Lung microvascular endothelial cell (primary cell): ENCODE measurements at regions not wholly inside any gene's neighbourhood (a gene's known extent, or its start where the extent isn't known, plus 50 kb on each side); places are given as distances from the start of the nearest gene placed in this dataset.
"Not testable (repeated sequence)": the region's sequence is repeated elsewhere in the genome, so short reads cannot be mapped to it uniquely, and the experiment has no call there.

Experiments used
- DNase-seq, 2 donors: peaks; one replicate each; pipeline versions ENCODE4 v3.0.0 to v3.0.0-alpha.2; 2010; ENCODE audit warnings: low read depth in 2 of 2

DNA sequence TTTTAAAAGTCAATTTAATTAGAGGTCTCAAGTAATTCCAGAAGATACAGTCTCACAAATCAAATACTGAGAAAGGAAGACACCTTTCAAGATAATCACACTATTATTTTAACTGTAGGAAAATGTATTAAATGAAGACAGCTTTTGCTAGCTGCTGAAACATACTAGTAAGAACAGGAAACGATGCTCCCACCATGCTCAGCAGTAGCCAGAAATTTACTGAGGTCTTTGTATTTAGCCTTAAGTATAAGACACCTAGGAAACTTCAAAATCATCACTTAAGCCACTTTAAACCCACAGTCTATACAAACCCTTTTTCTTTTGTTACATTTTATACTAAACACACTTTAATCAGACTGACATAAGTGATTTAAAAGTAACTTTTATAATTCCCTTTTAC, 72.7 kb upstream of the NPIPB12 start:
- not testable (repeated sequence) for DNase-seq

DNA sequence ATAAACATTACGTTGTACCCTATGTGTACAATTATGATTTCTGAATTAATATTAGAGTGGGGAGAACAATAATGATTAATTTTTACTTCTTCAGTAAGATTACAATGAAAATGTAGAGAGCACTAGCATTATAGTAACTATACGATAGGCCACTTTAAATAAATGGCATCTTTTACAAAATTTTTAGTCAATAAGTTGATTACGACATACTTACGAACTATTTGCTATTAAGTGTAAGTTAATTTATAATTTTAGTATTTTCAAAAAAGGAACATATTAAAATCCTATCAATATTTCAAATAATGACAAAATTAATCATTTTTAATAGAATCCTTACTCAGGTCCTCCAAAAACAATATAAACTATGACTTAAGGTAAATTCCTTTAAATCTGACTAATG, 75.6 kb upstream of the NPIPB12 start:
- DNase-seq, result not testable (repeated sequence)

DNA sequence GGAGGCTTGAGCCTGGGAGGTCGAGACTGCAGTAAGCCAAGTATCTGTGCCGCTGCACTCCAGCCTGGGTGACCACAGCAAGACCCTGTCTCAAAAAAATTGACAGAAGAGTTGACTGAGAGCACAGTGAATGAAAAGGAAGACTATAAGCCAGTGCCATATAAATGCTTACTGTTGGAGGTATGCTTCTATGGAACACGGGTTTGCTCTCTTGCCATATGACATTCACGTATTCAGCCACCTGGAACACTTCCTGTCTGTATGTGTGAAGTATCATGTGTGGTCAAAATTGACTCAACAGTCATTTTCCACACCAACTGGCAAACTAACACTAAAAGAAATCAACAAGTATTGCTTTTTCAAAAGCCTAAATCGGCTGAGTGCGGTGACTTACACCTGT, 71.1 kb upstream of the SPN start:
- not testable (repeated sequence) for DNase-seq

DNA sequence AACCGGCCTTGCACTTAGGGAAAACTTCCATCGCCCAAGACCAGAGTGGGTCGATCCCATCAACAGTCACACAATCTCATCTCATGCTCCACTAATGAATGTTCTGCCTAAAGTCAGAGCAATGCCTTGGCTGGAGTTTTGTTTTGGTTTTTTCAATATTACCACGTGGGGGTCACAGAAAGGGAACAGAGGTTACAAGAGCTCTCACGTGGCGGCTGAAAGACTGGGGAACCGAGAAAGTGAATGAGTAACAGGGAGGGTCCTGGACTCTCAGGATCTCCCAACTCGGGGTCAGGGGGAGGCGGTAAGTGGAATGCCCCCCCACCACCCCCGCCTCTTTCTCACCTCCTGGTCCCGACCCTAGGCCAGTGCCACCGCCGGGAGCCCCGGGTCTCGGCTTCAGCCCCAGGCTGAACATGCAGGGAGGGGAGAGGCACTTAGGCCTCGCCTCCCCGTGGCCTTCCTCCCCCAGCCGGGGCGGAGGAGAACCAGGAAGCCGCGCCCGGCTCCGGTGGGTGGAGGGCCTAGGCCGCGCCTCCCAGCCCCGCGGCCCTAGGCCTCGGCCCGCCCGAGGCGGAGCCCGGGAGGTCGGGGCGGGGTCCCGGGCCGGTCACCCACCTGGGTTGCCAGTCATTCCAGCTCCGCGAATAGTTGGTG, 68.7 kb upstream of the SPN start:
- not testable (repeated sequence) for DNase-seq

DNA sequence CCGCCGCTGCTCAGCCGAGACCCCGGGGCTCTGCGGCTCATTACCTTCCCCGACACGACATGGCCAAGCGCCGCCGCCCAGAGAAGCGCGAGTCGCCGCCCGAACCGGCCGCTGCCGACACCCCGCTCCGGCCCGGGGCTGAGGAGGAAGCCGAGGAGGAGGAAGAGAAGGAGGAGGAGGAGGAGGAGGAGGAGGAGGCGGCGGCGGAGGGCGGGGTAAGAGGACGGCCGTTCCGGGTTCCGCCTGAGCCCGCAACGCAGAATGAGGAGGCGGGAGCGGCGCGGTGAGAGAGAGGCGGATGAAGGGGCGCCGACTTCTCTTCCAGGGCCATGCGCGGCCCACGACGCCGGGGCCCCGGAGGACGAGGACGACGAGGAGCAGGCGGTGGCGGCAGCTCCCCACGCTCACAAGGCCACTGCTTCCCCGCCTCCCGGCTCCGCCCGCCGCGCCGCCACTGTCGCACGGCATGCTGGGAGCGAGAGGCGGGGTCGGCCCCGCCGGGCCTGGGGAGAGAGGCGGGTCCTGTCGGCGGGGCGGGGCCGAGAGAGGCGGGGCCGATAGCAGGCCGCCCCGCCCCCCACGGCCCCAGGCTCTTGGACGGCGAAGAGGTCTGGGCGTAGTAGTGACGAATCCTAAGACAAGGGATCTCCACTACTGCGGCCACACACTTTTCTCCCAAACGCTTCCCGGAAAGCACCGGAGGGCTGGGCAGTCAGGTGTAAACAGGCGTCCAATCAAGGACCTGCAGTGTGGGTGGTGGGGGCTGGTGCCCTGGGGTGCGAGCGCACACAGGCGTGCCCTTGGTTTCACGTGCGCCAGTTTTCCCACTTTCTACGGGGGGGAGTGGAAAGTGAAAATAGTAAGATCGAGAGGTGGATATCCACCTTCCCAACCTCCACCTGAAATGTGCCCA, 67.9 kb upstream of the SPN start:
- DNase-seq, result peak; percentile 87 to 90

DNA sequence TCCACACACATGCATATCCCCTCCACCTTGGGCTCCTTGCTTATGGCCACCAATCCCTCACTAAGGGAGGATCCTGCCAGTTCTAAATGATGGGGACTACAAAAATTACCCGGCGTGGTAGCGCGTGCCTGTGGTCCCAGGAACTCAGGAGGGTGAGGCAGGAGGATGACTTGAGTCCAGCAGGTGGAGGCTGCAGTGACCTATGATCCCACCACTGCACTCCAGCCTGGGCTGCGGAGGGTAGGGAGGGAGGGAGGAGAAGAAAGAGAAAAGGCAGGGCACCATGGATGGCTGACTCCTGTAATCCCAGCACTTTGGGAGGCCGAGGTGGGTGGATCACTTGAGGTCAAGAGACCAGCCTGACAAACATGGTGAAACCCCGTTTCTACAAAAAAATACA, 66.0 kb upstream of the SPN start:
- not testable (repeated sequence) for DNase-seq

DNA sequence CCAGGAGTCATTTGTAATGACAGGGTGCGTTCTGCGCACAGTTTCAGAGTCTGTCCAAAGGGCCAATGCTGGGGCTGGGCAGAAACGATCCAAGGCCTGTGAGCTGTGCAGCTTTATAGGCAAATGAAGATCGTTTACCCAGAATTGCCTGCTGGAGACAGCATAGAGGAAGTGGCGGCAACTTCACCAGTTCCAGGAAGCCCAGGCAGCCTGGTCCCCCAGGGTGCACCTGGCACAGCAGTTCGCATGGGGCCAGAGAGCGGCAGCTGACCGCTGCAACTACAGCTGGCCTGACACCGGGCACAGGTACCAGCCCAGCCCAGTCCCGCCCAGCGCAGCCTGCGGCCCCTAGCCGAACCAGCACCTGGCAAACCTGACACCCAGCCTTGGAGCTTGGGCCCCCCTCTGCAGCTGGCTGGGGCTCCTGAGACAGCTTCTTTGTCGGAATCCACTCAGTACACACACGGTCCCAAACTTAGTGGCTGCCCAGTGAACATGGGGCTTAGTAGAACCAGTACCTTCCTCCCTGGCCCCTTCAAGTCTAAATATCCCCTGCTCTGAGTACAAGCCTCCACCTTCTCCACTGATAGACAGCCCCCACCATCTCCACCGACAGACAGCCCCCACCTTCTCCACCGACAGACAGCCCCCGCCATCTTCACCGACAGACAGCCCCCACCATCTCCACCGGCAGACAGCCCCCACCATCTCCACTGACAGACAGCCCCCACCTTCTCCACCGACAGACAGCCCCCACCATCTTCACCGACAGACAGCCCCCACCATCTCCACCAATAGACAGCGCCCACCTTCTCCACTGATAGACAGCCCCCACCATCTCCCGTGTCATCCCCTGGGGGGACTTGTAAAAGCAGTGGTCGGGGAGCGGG, 62.7 kb upstream of the SPN start:
- not testable (repeated sequence) for DNase-seq

DNA sequence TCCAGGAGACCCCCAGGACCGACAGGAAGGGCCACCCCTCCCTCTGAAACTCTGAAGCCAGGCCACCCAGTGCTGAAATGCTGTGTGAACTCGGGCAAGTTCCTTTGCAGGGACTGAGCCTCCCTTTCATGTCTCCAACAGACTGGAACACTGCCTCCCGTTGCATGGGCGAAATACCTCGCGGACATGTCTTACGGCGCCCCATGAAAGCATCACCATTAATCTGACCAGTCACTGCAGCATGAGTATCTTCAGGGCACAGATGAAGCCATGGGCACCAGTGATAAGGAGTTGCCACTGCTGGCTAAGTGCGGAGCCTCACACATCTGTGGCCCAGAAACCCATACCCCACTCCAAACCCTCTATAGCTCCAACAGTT, 60.8 kb upstream of the SPN start:
- not testable (repeated sequence) for DNase-seq

DNA sequence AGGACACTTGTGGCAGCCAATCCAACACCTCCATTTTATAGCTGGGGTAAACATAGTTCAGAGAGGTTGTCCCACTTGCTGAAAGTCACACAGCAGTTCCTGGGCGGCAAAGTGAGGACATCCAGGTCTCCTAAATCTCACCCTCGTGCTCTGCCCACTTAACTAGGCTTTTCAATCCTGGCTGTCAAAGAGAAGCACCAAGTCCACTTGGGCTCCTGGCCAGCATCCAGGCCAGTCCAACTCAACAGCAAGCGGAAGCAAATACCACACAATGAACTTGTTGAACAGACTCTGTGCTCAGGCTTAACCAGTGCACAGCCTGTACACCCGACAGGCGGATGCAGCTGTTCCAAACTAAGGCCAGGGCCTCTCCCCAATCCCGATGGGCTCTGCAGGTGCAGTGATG, 60.4 kb upstream of the SPN start:
- not testable (repeated sequence) for DNase-seq

DNA sequence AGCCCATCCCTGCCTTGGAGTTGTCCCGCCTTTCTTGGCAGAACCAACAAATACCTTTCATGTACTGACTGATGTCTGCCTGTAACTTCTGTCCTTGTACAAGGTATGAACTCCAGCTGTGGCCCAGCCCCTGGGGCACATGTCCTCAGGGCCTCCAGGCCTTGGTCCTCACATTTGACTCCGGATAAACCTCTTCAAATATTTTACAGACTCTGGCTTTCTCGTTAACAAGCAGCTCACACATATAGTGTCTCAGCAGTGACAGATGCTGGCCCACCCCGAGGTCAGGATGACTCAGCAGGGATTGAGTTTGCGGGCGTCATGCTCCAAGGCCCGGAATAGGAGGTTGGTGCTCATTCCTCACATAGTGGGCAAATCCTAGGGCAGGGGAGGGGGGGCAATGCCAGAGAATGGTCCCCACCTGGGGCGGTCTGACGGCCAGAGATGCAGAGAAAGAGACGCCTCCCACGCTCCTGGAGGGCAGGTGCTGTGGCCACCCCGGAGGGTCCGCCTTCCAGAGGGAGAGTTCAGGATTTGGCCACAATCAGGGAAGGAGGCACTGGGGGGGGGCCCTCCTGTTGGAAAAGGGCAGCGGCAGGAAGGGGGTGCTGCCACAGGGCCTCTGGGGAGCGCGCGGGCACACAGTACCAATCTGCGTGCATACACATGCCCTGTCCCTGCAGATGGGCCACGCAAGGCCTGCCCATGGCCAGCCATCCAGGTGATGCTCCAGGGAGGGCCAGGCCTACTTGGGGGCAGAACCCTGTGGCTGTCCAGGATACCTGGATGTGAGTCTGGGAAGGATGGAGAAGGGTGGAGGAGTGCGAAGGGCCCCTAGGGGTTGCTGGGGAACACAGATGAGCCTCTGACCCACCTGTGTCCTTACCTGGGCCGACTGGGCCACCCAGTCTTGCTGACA, 58.2 kb upstream of the SPN start:
- peak; percentile 54 to 76 for DNase-seq

DNA sequence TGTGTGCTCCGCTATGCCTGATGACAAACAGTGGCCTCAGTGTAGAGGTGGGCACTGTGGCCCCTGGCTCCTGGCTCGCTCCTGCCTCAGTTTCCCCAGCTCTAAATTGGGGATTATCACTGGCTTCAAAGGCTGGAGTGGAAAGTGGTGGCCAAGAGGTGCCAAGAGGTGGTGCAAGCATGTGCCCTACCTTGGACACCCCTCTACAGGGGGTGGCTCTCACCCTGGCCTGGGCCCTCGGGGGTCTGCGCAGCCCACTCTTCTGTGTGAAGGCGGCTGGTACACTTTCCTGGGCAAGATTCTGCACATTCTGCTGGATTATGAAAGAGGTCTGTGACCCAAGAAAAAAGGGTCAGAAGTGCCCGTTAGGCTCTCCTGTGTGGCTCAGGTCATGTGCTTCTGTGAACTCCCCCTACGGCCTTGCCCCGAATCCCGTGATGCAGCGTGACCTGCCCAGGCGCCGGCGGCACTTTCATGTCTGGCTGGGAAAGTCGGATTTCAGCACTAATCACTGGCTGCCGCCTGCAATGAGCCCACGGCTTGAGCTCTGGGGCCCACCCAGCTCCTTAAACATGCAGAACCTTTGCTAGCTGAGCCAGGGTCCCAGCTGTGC, 57.3 kb upstream of the SPN start:
- DNase-seq, result not testable (repeated sequence)

DNA sequence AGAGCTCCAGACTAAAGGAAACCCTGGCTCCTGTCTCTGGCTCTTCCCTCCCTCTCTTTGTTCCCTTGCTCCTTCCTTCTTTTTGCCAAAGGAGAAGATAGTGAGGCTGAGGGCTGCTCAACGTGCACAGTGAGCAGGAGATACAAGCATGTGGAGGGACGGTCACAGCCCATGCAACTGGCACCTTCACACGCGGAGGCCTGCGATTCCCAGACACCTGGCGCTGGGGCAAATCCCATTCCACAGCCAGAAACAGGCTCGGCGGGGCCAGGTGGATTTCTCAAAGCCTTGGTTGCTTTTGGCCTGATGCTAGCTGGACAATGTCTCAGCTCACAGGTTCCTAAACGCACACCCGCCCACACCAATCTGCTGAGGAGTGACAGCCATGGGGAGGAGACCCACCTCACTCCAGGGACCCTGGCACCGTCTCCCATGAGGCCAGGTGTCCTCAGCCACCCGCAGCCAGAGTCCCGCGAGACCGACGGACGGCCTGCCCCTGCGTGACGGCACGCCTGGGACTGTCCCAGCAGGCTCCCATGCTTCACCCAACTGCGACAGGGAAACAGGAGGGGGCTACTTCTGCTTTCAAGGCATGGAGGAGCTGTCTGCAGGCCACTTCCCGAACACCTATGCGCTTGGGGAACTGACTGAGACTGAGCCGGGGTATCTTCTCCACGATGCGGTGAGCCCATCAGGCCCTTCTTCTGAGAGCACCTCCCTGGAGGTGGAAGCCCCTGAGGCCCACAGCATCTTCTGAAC, 56.2 kb upstream of the SPN start:
- DNase-seq, result not testable (repeated sequence)

DNA sequence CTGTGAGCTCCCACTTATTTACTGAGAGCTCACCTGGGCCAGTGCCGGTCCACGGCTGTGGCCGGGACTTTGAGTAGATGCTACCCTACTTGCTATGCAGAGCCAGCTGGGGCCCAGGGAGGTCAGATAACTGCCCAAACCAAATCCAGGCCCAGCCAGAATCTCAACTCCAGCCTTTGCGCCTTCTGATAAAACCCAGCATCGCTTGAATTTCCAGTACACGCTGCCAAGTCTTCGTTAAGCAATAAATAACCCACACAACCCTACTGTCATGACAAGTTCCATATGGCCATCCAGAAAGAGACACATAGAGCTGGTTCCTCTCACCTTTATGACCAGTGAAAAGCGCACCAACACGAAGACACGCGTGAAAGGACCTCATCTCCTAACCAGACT, 55.6 kb upstream of the SPN start:
- not testable (repeated sequence) for DNase-seq

DNA sequence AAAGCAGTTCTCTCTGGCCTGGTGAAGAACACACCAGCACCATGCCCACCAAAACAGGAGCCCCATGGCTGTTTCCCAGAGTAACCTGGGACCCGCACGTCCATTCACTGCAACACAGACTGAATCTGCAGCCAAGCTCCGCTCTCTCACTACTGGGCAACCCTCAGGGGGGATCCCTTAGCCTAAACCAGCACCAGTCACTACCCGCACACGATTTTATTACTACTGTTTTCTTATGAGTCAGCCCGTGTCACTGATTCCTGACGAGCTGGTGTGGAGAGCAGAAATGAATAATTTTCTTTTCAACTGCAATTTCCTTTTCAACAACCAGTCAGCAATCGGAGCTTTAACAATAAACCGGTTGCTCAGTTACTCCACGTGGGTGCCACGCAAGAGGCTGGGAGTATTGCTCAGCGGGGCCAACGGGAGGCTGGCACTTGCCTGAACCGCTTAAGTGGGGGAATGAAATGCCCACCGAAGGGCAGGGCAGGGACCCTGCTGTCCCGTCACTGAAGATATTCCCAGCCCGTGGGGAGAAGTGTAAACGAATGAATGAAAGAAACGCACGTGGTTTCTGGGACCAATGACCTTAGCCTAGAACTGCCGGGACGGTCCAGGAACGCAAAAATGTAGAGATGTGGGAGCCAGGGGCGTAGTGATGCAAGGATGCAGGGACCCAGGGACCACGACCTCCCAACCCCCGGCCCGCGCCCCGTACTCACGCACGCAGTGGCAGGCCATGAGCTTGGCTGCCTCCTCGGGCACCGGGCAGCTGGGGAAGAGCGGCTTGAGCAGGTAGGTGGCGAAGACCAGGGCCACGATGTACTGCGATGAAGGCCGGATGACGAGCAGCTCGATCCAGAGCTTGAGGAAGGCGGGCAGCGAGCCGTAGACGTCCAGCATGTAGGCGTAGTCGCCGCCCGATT, 50.4 kb upstream of the SPN start:
- DNase-seq, result not testable (repeated sequence)
